Liver (tissue), 8 donors: ENCODE measurements at regions not wholly inside any gene's neighbourhood (a gene's known extent, or its start where the extent isn't known, plus 50 kb on each side); places are given as distances from the start of the nearest gene placed in this dataset.
"Not testable (repeated sequence)": the region's sequence is repeated elsewhere in the genome, so short reads cannot be mapped to it uniquely, and the experiment has no call there.

Experiments used
- DNase-seq: peaks from one replicate; pipeline ENCODE4 v3.0.0-alpha.2; 2017; ENCODE audit warnings: low spot score
- H3K27ac ChIP-seq, 2 donors: one replicate each; pipeline ENCODE4 v1.7.0; 2013; ENCODE audit warnings: inconsistent platforms in 2 of 2, low read length in 2 of 2, control low read depth in 1 of 2, low read depth in 1 of 2, mild to moderate bottlenecking in 1 of 2
- H3K27me3 ChIP-seq, 4 donors: one replicate each; pipeline versions ENCODE4 v1.6.1 to v1.7.0; 2013; ENCODE audit warnings: low read length in 3 of 4, inconsistent platforms in 1 of 4, mild to moderate bottlenecking in 1 of 4, moderate library complexity in 1 of 4; ENCODE audit not compliant: control insufficient read depth in 4 of 4, insufficient read depth in 4 of 4
- H3K36me3 ChIP-seq, 4 donors: one replicate each; pipeline versions ENCODE4 v1.6.1 to v1.7.0; 2013; ENCODE audit warnings: low read length in 3 of 4, mild to moderate bottlenecking in 3 of 4, low read depth in 1 of 4, moderate library complexity in 1 of 4; ENCODE audit not compliant: control insufficient read depth in 4 of 4, insufficient read depth in 3 of 4
- H3K4me1 ChIP-seq, 4 donors: one replicate each; pipeline versions ENCODE4 v1.6.1 to v1.7.0; 2013; ENCODE audit warnings: low read length in 3 of 4, mild to moderate bottlenecking in 3 of 4, moderate library complexity in 1 of 4; ENCODE audit not compliant: control insufficient read depth in 4 of 4, insufficient read depth in 4 of 4
- H3K4me3 ChIP-seq, 3 donors: one replicate each; pipeline versions ENCODE4 v1.6.1 to v1.7.0; 2013; ENCODE audit warnings: low read length in 3 of 3, control low read depth in 1 of 3, low read depth in 1 of 3, mild to moderate bottlenecking in 1 of 3
- H3K9ac ChIP-seq, 2 donors: one replicate each; pipeline ENCODE4 v1.7.0; 2013; ENCODE audit warnings: low read length in 2 of 2, mild to moderate bottlenecking in 2 of 2, moderate library complexity in 2 of 2, control low read depth in 1 of 2, low read depth in 1 of 2
- H3K9me3 ChIP-seq, 4 donors: one replicate each; pipeline versions ENCODE4 v1.6.1 to v1.7.0; 2013; ENCODE audit warnings: low read length in 3 of 4; ENCODE audit not compliant: control insufficient read depth in 4 of 4
- ATF3 ChIP-seq: IDR thresholded peaks from 2 replicates; pipeline ENCODE4 v1.6.1; 2016; ENCODE audit warnings: antibody characterized with exemption
- CTCF ChIP-seq: fragments of 150-350 bp; IDR thresholded peaks from 2 replicates; pipeline ENCODE4 v1.5.1; 2017; ENCODE audit warnings: improper control_type of control experiment, low read depth, low read length; ENCODE audit not compliant: missing input control
- EGR1 ChIP-seq, 2 donors: IDR thresholded peaks; 2 replicates each; pipeline ENCODE4 v1.6.1; 2016 to 2018; ENCODE audit warnings: antibody characterized with exemption in 2 of 2, low read depth in 2 of 2
- FOXA2 ChIP-seq: IDR thresholded peaks from 2 replicates; pipeline ENCODE4 v1.6.1; 2016; ENCODE audit warnings: antibody characterized with exemption
- HNF4A ChIP-seq, 2 donors: conservative IDR thresholded peaks; 2 replicates each; pipeline ENCODE4 v1.6.1; 2016; ENCODE audit warnings: antibody characterized with exemption in 2 of 2, mild to moderate bottlenecking in 2 of 2
- HNF4G ChIP-seq: IDR thresholded peaks from 2 replicates; pipeline ENCODE4 v1.6.1; 2016; ENCODE audit warnings: antibody characterized with exemption
- JUND ChIP-seq, 2 donors: IDR thresholded peaks; 2 replicates each; pipeline ENCODE4 v1.6.1; 2016; ENCODE audit warnings: antibody characterized with exemption in 2 of 2
- NR2F2 ChIP-seq: IDR thresholded peaks from 2 replicates; pipeline ENCODE4 v1.6.1; 2016; ENCODE audit warnings: antibody characterized with exemption
- RAD21 ChIP-seq, 2 donors: IDR thresholded peaks; 2 replicates each; pipeline ENCODE4 v1.6.1; 2016; ENCODE audit warnings: antibody characterized with exemption in 2 of 2, mild to moderate bottlenecking in 2 of 2
- REST ChIP-seq: IDR thresholded peaks from 2 replicates; pipeline ENCODE4 v1.6.1; 2016; ENCODE audit warnings: antibody characterized with exemption, mild to moderate bottlenecking
- RXRA ChIP-seq, 2 donors: IDR thresholded peaks; 2 replicates each; pipeline ENCODE4 v1.6.1; 2017 to 2018; ENCODE audit warnings: antibody characterized with exemption in 2 of 2, mild to moderate bottlenecking in 1 of 2
- SP1 ChIP-seq: IDR thresholded peaks from 2 replicates; pipeline ENCODE4 v1.6.1; 2018; ENCODE audit warnings: antibody characterized with exemption, mild to moderate bottlenecking
- YY1 ChIP-seq: IDR thresholded peaks from 2 replicates; pipeline ENCODE4 v1.6.1; 2016; ENCODE audit warnings: antibody characterized with exemption, mild to moderate bottlenecking
- WGBS: extraction: QIAGEN DNeasy Blood & Tissue Kit; methylation state at CpG from one replicate; pipeline ENCODE4 v1.1.7; 2013; 5-methylcytosine and 5-hydroxymethylcytosine counted together
- donor health status: healthy.
- donor health status: healthy.
- donor health status: healthy.
- donor health status: healthy.
- donor health status: healthy.

- no peak overlapping the region for H3K27ac ChIP-seq
- WGBS = 35% methylated on average over 3 of the region's 3 CpGs
These were observed 135.9 kb downstream of the TENT5D start for GRCh38 chrX:80556148-80556547.

GRCh38 chrX:80572636-80573035, 152.4 kb downstream of the TENT5D start:
- no peak for DNase-seq
- H3K9ac ChIP-seq = no peak overlapping the region
- 82% methylated on average over 13 of the region's 13 CpGs for WGBS
- H3K4me3 ChIP-seq = no peak overlapping the region
- no peaks in the 10 kb centered on the region for H3K4me1 ChIP-seq
- H3K27ac ChIP-seq = no peak overlapping the region
- H3K27me3 ChIP-seq = no peaks in the 10 kb centered on the region
- no peak for TF ChIP-seq YY1
- no peak for TF ChIP-seq RAD21 (IDR thresholded peaks at IDR 0.05)
- H3K36me3 ChIP-seq = no peaks in the 10 kb centered on the region
- H3K9me3 ChIP-seq = no peaks in the 10 kb centered on the region

More at GRCh38 chrX:80556148-80556547, 135.9 kb downstream of the TENT5D start:
- DNase-seq = no peak
- TF ChIP-seq HNF4G (no peak), JUND (IDR thresholded peaks at IDR 0.05) (no peak), EGR1 (IDR thresholded peaks at IDR 0.05; ENCODE audit: low read depth in 2 of 2) (no peak), RXRA (IDR thresholded peaks at IDR 0.05) (no peak)
- no peaks in the 10 kb centered on the region for H3K36me3 ChIP-seq
- no peaks in the 10 kb centered on the region for H3K9me3 ChIP-seq
- H3K27me3 ChIP-seq = no peaks in the 10 kb centered on the region
- H3K9ac ChIP-seq = no peak overlapping the region
- no peak overlapping the region for H3K4me3 ChIP-seq
- no peaks in the 10 kb centered on the region for H3K4me1 ChIP-seq

GRCh38 chrX:80573275-80573674, 153.0 kb downstream of the TENT5D start:
- no peak overlapping the region for H3K9ac ChIP-seq
- no peak for DNase-seq
- TF ChIP-seq HNF4G (no peak), NR2F2 (no peak), ATF3 (no peak), JUND (IDR thresholded peaks at IDR 0.05) (no peak), YY1 (no peak), HNF4A (conservative IDR thresholded peaks at IDR 0.05) (no peak), FOXA2 (no peak), CTCF (no peak), RXRA (IDR thresholded peaks at IDR 0.05) (no peak), REST (no peak), EGR1 (IDR thresholded peaks at IDR 0.05; ENCODE audit: low read depth in 2 of 2) (no peak), SP1 (no peak)
- H3K27ac ChIP-seq = no peak overlapping the region
- no peaks in the 10 kb centered on the region for H3K4me1 ChIP-seq
- H3K27me3 ChIP-seq = no peaks in the 10 kb centered on the region
- H3K9me3 ChIP-seq = no peaks in the 10 kb centered on the region
- H3K36me3 ChIP-seq = no peaks in the 10 kb centered on the region
- 93% methylated on average over 20 of the region's 20 CpGs for WGBS
- H3K4me3 ChIP-seq = no peak overlapping the region

- DNase-seq = not testable (repeated sequence)
These were observed 154.3 kb downstream of the TENT5D start for GRCh38 chrX:80574486-80575086.

More at GRCh38 chrX:80574486-80575086, 154.3 kb downstream of the TENT5D start:
- H3K9ac ChIP-seq, H3K27ac ChIP-seq, H3K4me3 ChIP-seq, H3K9me3 ChIP-seq, H3K4me1 ChIP-seq, H3K36me3 ChIP-seq, H3K27me3 ChIP-seq: not testable (repeated sequence)
- 84% methylated on average over 50 of the region's 50 CpGs for WGBS
